Upper lobe of left lung (tissue), 4 donors: ENCODE measurements at regions not wholly inside any gene's neighbourhood (a gene's known extent, or its start where the extent isn't known, plus 50 kb on each side); places are given as distances from the start of the nearest gene placed in this dataset.

ENCODE experiments used
- CTCF ChIP-seq, 6 experiments: fragments of 450-650 bp in 4 of 6; fragments of 200-600 bp in 2 of 6; sonication (generic) in 2 of 6; IDR thresholded peaks; one replicate each; pipeline ENCODE4 v1.5.1; 2016 to 2019; ENCODE audit warnings: antibody characterized with exemption in 6 of 6
- EP300 ChIP-seq, 4 donors: sonication (generic); formaldehyde crosslinking; IDR thresholded peaks; one replicate each; pipeline ENCODE4 v1.5.1; 2017; ENCODE audit warnings: antibody characterized with exemption in 4 of 4, control low read depth in 2 of 4
- POLR2A ChIP-seq, 4 donors: fragments of 450-650 bp; IDR thresholded peaks; one replicate each; pipeline ENCODE4 v1.5.1; 2016 to 2017; ENCODE audit warnings: antibody characterized with exemption in 4 of 4, mild to moderate bottlenecking in 2 of 4

- TF ChIP-seq CTCF (IDR thresholded peaks at IDR 0.05): no peak
- no peak for TF ChIP-seq POLR2A (IDR thresholded peaks at IDR 0.05)
- no peak for TF ChIP-seq EP300 (IDR thresholded peaks at IDR 0.05)
These were observed 70.6 kb downstream of the VEGFA start for GRCh38 chr6:43840490-43841218.
